Psoas muscle (tissue), 7 donors: ENCODE measurements at regions not wholly inside any gene's neighbourhood (a gene's known extent, or its start where the extent isn't known, plus 50 kb on each side); places are given as distances from the start of the nearest gene placed in this dataset.
"Not testable (repeated sequence)": the region's sequence is repeated elsewhere in the genome, so short reads cannot be mapped to it uniquely, and the experiment has no call there.

Experiments
- ATAC-seq, 4 donors: fragments of 200-7000 bp; cut with Tn5 transposase; one replicate each; pipeline ENCODE4 v1.9.1; 2020; ENCODE audit warnings: moderate library complexity in 3 of 4, mild to moderate bottlenecking in 2 of 4
- DNase-seq, 2 donors: peaks; one replicate each; pipeline ENCODE4 v3.0.0-alpha.2; 2020
- H3K27ac ChIP-seq: fragments of 200-600 bp; one replicate; pipeline ENCODE4 v1.8.0; 2022
- H3K27me3 ChIP-seq, 3 donors: fragments of 200-600 bp in 1 of 3; one replicate each; pipeline versions ENCODE4 v1.6.1 to v1.8.0; 2013 to 2022; ENCODE audit warnings: low read length in 2 of 3, mild to moderate bottlenecking in 2 of 3, moderate library complexity in 1 of 3; ENCODE audit not compliant: insufficient read depth in 3 of 3
- H3K36me3 ChIP-seq, 2 donors: fragments of 200-600 bp in 1 of 2; one replicate each; pipeline versions ENCODE4 v1.6.1 to v1.8.0; 2013 to 2022; ENCODE audit warnings: low read depth in 1 of 2, mild to moderate bottlenecking in 1 of 2, moderate library complexity in 1 of 2; ENCODE audit not compliant: insufficient read depth in 1 of 2
- H3K4me1 ChIP-seq: fragments of 200-600 bp; one replicate; pipeline ENCODE4 v1.8.0; 2022
- H3K4me3 ChIP-seq: fragments of 200-600 bp; one replicate; pipeline ENCODE4 v1.8.0; 2022; ENCODE audit warnings: mild to moderate bottlenecking
- H3K9me3 ChIP-seq: fragments of 200-600 bp; one replicate; pipeline ENCODE4 v1.8.0; 2022
- WGBS, 3 donors: extraction: QIAGEN DNeasy Blood & Tissue Kit; methylation state at CpG; one replicate each; pipeline versions ENCODE4 v1.1.6 to v1.1.7; 2013; 5-methylcytosine and 5-hydroxymethylcytosine counted together
- intact Hi-C, 2 donors: fragments of 100-400 bp; cut with DNase I; formaldehyde crosslinking; loops; one replicate each; pipeline versions ENCODE4 v1.11.0 to v1.14.2; 2022
- TF ChIP-seq, protein P1 (sequence below): fragments of 200-600 bp; IDR thresholded peaks from one replicate; pipeline ENCODE4 v1.8.0; 2022; ENCODE audit warnings: antibody characterized with exemption
- donor health status: healthy with polysubstance abuse.
- donor health status: DM: no; HTN: no; CAD: no; lungs with moderate emphysema.
- donor health status: Bipolar disorder and iron deficiency.
- donor health status: healthy.
- donor health status: DM: yes; HTN: yes; CAD: no.
- donor health status: DM: no; HTN: no; CAD: no.
- donor health status: DM: yes; HTN: yes; CAD: no.

DNA sequence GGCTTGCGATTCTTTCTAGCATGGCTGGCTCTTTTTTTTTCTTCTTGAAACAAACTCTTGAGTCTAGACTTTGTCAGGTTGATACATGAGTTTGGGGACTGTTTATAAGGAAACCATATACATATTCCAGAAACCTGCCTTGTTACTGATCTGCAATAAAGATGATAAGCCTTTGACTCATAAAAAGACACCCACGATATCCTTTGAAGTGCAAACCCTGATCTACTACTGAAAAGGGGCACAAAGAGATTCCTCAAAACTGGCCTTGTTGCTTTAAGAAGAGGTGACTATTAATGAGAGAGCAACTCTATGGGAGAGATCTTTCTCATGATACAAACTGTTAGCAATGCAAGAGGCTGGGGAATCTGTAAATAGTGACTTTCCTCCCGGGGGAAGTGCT, 247.1 kb downstream of the ANKRD30B start:
- H3K27ac ChIP-seq, DNase-seq, H3K4me3 ChIP-seq, H3K27me3 ChIP-seq, ATAC-seq, H3K9me3 ChIP-seq, H3K36me3 ChIP-seq, intact Hi-C loops, H3K4me1 ChIP-seq: not testable (repeated sequence)
- 77 to 86% (median 78%) methylated on average over 3 of the region's 3 CpGs for WGBS, 3 donors

- no peak for DNase-seq
- Histone ChIP-seq H3K4me3 (no peak overlapping the region), H3K9me3 (no peaks in the 10 kb centered on the region), H3K4me1 (no peaks in the 10 kb centered on the region), H3K27me3 (no peaks in the 10 kb centered on the region), H3K36me3 (no peaks in the 10 kb centered on the region), H3K27ac (no peak overlapping the region)
- intact Hi-C loops = no loop called here
- TF ChIP-seq, protein P1, sequence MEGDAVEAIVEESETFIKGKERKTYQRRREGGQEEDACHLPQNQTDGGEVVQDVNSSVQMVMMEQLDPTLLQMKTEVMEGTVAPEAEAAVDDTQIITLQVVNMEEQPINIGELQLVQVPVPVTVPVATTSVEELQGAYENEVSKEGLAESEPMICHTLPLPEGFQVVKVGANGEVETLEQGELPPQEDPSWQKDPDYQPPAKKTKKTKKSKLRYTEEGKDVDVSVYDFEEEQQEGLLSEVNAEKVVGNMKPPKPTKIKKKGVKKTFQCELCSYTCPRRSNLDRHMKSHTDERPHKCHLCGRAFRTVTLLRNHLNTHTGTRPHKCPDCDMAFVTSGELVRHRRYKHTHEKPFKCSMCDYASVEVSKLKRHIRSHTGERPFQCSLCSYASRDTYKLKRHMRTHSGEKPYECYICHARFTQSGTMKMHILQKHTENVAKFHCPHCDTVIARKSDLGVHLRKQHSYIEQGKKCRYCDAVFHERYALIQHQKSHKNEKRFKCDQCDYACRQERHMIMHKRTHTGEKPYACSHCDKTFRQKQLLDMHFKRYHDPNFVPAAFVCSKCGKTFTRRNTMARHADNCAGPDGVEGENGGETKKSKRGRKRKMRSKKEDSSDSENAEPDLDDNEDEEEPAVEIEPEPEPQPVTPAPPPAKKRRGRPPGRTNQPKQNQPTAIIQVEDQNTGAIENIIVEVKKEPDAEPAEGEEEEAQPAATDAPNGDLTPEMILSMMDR = no peak
- no peak for ATAC-seq
- WGBS, 3 donors = 94 to 96% (median 95%) methylated on average over 29 to 30 of the region's 30 CpGs
Measured at GRCh38 chr18:14997357-14997756, 249.4 kb downstream of the ANKRD30B start.

DNA sequence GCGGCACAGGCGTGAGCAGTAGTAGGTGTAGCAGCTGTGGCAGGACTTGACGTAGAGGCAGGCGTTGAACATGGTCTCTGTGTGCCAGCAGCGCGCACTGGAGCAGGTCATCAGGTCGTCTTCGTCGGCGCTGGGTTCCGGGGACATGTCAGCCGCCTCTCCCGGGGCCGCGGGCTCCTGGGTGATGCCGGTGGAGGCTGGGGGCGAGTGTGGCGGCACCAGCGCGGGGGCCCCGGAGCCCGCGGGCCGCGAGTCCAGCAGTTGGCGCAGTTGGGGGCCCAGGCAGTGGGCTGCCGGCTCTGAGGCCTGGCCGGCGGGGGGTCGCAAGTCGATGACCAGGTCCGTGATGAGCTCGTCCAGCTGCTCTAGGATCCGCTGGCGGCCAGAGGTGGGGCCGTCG, 249.9 kb downstream of the ANKRD30B start:
- H3K4me3 ChIP-seq, H3K36me3 ChIP-seq, H3K9me3 ChIP-seq, DNase-seq, H3K27me3 ChIP-seq, ATAC-seq, H3K4me1 ChIP-seq, H3K27ac ChIP-seq, intact Hi-C loops: not testable (repeated sequence)
- WGBS, 3 donors = 95 to 98% (median 96%) methylated on average over 31 to 37 of the region's 37 CpGs

DNA sequence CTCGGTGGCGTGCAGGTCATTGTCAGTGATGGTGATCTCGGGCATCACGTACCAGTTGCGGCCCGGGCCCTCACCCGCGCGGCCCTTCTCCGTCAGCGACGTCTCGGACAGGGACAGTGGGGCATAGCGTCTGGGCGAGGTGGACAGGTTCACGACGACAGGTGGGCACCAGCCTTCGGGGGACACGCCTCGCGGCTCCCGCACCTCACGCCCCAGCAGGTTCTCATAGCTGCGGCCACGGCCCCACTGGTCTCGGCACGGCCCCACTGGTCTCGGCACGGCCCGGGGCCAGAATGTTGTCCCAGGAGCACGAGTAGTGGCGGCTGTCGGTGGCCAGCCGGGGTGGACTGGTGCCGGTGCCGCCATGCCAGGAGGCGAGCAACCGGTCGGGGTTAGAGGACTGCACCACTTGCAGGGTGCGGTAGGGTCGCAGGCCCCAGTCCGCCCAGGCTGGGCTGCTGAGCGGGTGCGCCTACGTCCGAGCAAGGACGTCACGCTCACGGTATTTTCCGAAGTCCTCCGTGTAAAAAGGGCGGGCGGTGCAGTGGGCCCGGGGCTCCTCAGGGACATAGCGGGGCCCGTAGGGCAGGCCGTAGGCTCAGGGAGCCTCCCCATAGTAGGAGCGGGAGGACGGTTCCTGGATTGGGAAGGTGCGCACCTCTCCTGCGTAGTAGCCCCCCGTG, 250.5 kb downstream of the ANKRD30B start:
- ATAC-seq, H3K4me1 ChIP-seq, H3K9me3 ChIP-seq, H3K4me3 ChIP-seq, H3K27me3 ChIP-seq, DNase-seq, H3K36me3 ChIP-seq, intact Hi-C loops, H3K27ac ChIP-seq: not testable (repeated sequence)
- 96 to 97% (median 96%) methylated on average over 55 to 61 of the region's 62 CpGs for WGBS, 3 donors

- peak in 1 of 2 donors; percentile 23 for DNase-seq
- H3K4me3 ChIP-seq = no peak overlapping the region
- no peaks in the 10 kb centered on the region for H3K36me3 ChIP-seq
- H3K9me3 ChIP-seq = no peaks in the 10 kb centered on the region
- WGBS, 3 donors = 24 to 32% (median 25%) methylated on average over 85 to 105 of the region's 105 CpGs
- intact Hi-C loops = no loop called here
- H3K4me1 ChIP-seq = no peaks in the 10 kb centered on the region
- no peak for ATAC-seq
- H3K27ac ChIP-seq = no peak overlapping the region
- TF ChIP-seq, protein P1 = no peak
- H3K27me3 ChIP-seq = no peaks in the 10 kb centered on the region
Measured at GRCh38 chr18:14999085-14999975, 251.4 kb downstream of the ANKRD30B start.

GRCh38 chr18:15000119-15001037, 252.4 kb downstream of the ANKRD30B start:
- H3K4me1 ChIP-seq, H3K4me3 ChIP-seq, H3K27me3 ChIP-seq, H3K9me3 ChIP-seq, H3K27ac ChIP-seq, intact Hi-C loops, H3K36me3 ChIP-seq, DNase-seq: not testable (repeated sequence)
- ATAC-seq = peak in 3 of 4 donors; percentile 43 to 50 (median 47)
- 48 to 61% (median 54%) methylated on average over 33 to 51 of the region's 54 CpGs for WGBS, 3 donors

GRCh38 chr18:15001038-15001794, 253.2 kb downstream of the ANKRD30B start:
- DNase-seq, H3K4me3 ChIP-seq, ATAC-seq, H3K4me1 ChIP-seq, H3K27me3 ChIP-seq, H3K36me3 ChIP-seq, H3K9me3 ChIP-seq, H3K27ac ChIP-seq, intact Hi-C loops: not testable (repeated sequence)
- 83 to 89% (median 85%) methylated on average over 20 to 21 of the region's 21 CpGs for WGBS, 3 donors

GRCh38 chr18:15001795-15002107, 253.8 kb downstream of the ANKRD30B start:
- H3K27ac ChIP-seq, H3K36me3 ChIP-seq, DNase-seq, H3K4me3 ChIP-seq, H3K4me1 ChIP-seq, intact Hi-C loops, ATAC-seq, H3K27me3 ChIP-seq, H3K9me3 ChIP-seq: not testable (repeated sequence)
- 69 to 72% (median 71%) methylated on average over 9 to 10 of the region's 10 CpGs for WGBS, 3 donors
